ENCODE measurements at regions not wholly inside any gene's neighbourhood (a gene's known extent, or its start where the extent isn't known, plus 50 kb on each side); places are given as distances from the start of the nearest gene placed in this dataset.
"Not testable (repeated sequence)": the region's sequence is repeated elsewhere in the genome, so short reads cannot be mapped to it uniquely, and the experiment has no call there.

GRCh38 chr5:159645179-159645846, 271.0 kb upstream of the ADRA1B start:
- no peak for DNase-seq (ENCODE audit: low read depth in 2 of 2)

GRCh38 chr5:159650803-159651202, 265.5 kb upstream of the ADRA1B start:
- no peak for DNase-seq (ENCODE audit: low read depth in 2 of 2)

- DNase-seq (ENCODE audit: low read depth in 2 of 2), result no peak
Observed at GRCh38 chr5:159655757-159656409, 260.4 kb upstream of the ADRA1B start.

- DNase-seq (ENCODE audit: low read depth in 2 of 2), result no peak
Observed at GRCh38 chr5:159657298-159657697, 259.0 kb upstream of the ADRA1B start.

DNA sequence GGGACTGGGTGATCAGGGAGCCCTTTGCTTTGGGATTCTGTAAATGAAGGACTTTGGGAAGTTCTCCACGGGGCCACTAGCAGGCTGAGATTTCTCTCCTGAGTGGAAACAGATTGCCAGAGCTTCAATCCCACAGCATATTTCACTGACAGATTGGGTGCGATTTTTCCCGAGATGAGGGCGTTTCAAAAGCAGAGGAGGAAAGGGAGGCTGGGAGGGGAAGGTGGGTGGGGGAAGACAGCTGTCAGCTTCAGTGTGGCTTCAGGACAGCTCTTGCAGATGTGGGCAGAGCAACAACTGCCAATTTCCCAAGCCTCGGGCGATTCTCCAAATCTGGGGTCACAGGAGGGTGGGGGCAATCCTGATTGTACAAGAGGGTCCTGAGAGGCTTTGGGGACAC, 258.5 kb upstream of the ADRA1B start:
- no peak for DNase-seq (ENCODE audit: low read depth in 2 of 2)

- DNase-seq (ENCODE audit: low read depth in 2 of 2), result no peak
Observed at GRCh38 chr5:159658266-159658925, 257.9 kb upstream of the ADRA1B start.

DNA sequence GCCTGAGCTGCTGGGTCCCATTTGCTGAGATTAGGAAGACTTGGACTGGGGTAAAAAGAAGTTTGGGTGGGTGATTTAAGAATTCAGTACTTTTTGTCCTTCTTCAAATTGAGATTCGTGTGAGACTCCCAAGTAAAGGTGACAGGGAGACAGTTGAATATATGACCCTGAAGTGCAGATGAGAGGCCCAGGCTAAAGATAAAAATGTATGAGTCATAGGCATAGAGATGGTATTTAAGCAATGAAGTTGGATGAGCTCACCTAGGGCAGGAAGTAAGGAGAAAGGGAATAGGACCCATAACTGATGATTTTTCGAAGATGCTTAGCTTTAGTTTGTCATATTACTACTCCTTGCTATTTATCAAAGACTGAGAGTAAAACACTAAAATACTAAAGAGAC, 255.9 kb upstream of the ADRA1B start:
- DNase-seq (ENCODE audit: low read depth in 2 of 2), result no peak

DNA sequence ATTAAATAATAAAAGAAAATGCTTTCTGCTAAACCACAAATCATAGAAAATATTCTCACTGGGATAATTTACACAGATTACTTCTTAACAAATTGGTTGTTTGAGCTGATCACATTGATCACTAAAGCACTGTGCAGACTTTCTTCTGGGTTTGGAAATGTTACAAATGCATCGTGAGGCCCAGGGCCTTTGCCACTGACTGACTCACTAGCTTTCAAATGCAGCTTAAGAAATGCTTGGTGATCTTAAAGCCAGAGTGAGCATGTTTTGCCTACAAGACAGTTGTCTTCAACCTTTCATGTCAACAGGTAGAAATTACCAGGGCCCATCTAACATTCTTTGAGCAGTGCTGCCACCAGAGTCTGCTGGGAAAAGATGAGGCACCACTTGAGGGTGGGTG, 252.3 kb upstream of the ADRA1B start:
- DNase-seq (ENCODE audit: low read depth in 2 of 2), result no peak

DNA sequence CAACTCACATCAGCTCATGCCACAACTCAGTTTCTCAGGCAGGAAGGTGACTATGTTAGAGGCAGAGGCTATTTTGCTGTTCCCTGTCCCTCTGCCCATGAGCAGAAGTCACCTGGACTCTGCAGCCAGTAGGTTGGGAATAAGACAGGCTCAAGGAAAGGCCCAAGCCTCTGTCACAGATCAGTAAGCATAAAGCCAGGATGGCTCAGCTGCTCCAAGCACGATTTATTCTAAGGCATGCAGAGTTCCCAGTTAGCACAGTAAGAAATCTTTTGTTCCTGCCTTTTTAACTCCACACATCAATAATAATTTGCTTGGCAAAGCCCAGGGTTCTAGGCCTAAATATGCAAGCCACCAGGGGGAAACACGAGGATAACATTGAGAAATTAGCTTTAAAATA, 249.0 kb upstream of the ADRA1B start:
- no peak for DNase-seq (ENCODE audit: low read depth in 2 of 2)

GRCh38 chr5:159668556-159668955, 247.7 kb upstream of the ADRA1B start:
- no peak for DNase-seq (ENCODE audit: low read depth in 2 of 2)

- no peak for DNase-seq (ENCODE audit: low read depth in 2 of 2)
Observed at GRCh38 chr5:159669559-159669958, 246.7 kb upstream of the ADRA1B start.

DNA sequence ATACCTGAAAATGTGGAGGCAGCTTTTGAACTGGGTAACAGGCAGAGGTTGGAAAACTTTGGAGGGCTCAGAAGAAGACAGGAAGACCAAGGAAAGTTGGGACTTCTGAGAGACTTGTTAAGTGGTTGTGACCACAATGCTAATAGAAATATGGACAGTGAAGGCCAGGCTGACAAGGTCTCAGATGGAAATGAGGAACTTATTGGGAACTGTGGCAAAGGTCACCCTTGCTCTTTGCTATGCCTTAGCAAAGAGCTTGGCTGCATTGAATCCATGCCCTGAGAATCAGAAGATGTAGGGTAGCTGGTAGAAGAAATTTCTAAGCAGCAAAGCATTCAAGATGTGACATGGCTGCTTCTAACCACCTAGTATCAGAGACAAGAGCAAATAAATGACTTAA, 244.4 kb upstream of the ADRA1B start:
- no peak for DNase-seq (ENCODE audit: low read depth in 2 of 2)

DNA sequence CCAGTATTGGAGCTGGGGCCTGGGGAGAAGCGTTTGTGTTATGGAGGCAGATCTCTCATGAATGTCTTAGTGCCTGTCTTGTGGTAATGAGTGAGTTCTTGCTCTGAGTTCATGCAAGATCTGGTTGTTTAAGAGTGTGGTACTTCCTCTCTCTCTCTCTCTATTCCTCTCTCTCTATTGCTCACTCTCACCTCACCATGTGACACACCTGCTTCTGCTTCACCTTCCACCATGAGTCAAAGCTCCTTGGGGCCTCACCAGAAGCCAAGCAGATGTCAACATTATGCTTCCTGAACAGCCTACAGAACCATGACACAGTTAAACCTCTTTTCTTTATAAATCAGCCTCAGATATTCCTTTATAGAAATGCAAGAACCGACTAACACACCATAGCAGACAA, 242.7 kb upstream of the ADRA1B start:
- no peak for DNase-seq (ENCODE audit: low read depth in 2 of 2)

DNA sequence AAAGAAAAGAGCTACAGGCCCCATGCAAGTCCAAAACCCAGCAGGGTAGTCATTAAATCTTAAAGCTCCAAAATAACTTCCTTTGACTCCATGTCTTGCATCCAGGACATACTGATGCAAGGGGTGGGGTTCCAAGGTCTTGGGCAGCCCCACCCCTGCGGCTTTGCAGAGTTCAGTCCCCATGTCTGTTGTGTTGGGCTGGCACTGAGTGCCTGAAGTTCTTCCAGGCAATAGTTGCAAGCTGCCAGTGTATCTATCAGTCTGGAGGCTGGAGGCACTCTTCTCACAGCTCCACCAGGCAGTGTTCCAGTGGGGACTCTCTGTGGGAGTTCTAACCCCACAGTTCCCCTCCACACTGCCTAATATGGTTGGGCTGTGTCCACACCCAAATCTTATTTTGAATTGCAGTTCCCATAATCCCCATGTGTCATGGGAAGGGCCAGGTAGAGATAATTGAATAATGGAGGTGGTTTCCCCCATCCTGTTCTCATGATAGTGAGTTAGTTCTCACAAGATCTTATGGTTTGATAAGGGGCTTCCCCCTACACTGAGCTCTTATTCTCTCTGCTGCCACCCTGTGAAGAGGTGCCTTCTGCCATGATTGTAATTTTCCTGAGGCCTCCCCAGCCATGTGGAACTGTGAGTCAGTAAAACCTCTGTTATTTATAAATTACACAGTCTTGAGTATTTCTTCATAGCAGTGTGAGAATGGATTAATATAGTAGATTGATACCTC, 237.5 kb upstream of the ADRA1B start:
- DNase-seq (ENCODE audit: low read depth in 2 of 2), result no peak

GRCh38 chr5:159680095-159680494, 236.2 kb upstream of the ADRA1B start:
- DNase-seq (ENCODE audit: low read depth in 2 of 2), result no peak

- no peak for DNase-seq (ENCODE audit: low read depth in 2 of 2)
Observed at GRCh38 chr5:159681661-159682060, 234.6 kb upstream of the ADRA1B start.

DNA sequence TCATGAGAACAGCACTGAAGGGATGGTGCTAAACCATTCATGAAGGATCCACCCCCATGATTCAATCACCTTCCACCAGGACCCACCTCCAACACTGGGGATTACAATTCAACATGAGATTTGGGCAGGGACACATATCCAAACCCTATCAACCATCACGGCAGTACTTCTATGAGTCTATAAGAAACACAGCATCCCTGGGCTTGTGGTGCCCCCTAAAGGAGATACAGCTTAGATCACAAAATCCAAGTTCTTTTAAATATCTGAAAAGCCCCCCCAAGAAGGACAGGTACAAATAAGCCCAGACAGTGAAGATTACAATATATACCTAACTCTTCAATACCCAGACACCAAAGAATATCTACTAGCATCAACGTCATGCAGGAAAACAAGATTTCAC, 233.7 kb upstream of the ADRA1B start:
- no peak for DNase-seq (ENCODE audit: low read depth in 2 of 2)

DNA sequence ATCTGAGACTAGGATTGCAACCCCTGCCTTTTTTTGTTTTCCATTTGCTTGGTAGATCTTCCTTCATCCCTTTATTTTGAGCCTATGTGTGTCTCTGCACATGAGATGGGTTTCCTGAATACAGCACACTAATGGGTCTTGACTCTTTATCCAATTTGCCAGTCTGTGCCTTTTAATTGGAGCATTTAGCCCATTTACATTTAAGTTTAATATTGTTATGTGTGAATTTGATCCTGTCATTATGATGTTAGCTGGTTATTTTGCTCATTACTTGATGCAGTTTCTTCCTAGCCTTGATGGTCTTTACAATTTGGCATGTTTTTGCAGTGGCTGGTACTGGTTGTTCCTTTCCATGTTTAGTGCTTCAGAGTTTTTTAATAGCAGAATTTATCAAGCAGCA, 228.4 kb upstream of the ADRA1B start:
- not testable (repeated sequence) for DNase-seq (ENCODE audit: low read depth in 2 of 2)

GRCh38 chr5:159695741-159696294, 220.5 kb upstream of the ADRA1B start:
- DNase-seq (ENCODE audit: low read depth in 2 of 2), result no peak

GRCh38 chr5:159697530-159697929, 218.8 kb upstream of the ADRA1B start:
- DNase-seq (ENCODE audit: low read depth in 2 of 2), result no peak

- no peak for DNase-seq (ENCODE audit: low read depth in 2 of 2)
Observed at GRCh38 chr5:159698322-159698721, 218.0 kb upstream of the ADRA1B start.

DNA sequence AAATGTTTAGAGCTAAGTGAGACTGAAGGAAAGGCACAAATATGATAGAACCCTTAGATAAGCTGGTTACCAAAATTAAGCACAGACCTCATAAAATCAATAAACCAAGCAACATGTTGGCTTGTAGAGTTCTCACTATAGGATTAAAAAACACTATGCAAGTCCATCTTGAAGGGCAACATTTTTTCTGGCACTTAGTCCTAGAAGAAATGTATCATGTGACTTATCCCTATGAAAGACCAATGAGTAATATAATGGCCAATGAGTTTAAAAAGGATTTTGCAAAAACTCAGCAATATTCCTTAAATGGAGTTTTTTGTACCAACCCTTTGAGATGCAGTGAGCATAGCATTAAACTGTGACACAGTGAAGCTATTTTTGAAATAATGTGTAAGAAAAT, 216.3 kb upstream of the ADRA1B start:
- DNase-seq (ENCODE audit: low read depth in 2 of 2), result no peak

All from stimulated activated CD4-positive, alpha-beta T cell treated with anti-CD3 and anti-CD28 coated beads, Interleukin-1b, Interleukin-23, amount 100 ng/mL, for 1 hour (primary cell).